RWPE1 (cell line): ENCODE measurements at regions not wholly inside any gene's neighbourhood (a gene's known extent, or its start where the extent isn't known, plus 50 kb on each side); places are given as distances from the start of the nearest gene placed in this dataset.

Source experiments
- CTCF ChIA-PET: fragments of 350-600 bp; sonication (Branson Sonifier 250); formaldehyde crosslinking; extraction: SDS; loops from one replicate; lab custom pipeline; 2021; lab: Yijun Ruan, JAX
- POLR2A ChIA-PET: fragments of 400-600 bp; formaldehyde crosslinking; extraction: SDS; loops from one replicate; lab custom pipeline; 2020; ENCODE audit warnings: antibody characterized with exemption; ENCODE audit not compliant: low non-redundant PET; lab: Yijun Ruan, JAX
- DNase-seq: peaks from one replicate; pipeline ENCODE4 v3.0.0; 2012; ENCODE audit warnings: low spot score
- H3K27ac ChIP-seq: fragments of 450-650 bp; 2 replicates; pipeline ENCODE4 v1.5.1; 2017
- TF ChIP-seq, protein P1 (sequence below): fragments of 450-650 bp; conservative IDR thresholded peaks from 2 replicates; pipeline ENCODE4 v1.5.1; 2017; ENCODE audit warnings: low read depth, mild to moderate bottlenecking

DNA sequence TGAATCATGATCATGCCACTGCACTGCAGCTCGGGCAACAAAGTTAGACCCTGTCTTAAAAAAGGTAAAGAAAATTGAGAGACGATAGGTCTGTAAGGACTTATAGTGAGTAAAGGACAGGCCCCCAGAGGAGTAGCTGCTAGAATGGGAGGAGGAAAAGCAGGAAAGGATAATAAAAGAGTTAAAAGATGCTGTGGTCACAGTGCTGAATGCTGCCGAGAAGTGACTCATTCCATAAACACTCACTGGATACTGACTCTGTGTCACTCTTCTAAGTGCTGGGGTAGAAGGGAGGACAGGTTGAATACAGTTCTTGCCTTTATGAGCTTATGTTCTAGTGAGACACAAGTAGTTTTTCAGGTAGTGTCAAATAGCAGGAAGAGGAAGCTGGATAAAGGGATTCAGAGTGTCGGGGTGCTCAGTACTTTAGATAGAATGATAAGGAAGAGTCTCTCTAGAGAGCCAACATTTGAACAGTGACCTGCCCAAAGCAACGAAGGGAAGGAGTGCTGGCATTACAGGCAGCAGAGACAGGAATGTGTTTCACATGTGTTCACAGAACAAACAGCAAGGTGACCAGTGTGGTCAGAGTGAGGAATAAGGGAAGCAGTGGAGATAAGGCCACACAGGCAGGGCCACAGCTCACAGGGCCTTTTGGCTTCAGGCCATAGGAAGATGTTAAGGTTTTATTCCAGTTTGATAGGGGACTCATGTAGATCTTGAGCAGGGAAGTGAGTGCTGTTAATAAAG is 1240.5 kb downstream of the UQCRFS1 start:
- no peak overlapping the region for H3K27ac ChIP-seq
- TF ChIP-seq, protein P1, sequence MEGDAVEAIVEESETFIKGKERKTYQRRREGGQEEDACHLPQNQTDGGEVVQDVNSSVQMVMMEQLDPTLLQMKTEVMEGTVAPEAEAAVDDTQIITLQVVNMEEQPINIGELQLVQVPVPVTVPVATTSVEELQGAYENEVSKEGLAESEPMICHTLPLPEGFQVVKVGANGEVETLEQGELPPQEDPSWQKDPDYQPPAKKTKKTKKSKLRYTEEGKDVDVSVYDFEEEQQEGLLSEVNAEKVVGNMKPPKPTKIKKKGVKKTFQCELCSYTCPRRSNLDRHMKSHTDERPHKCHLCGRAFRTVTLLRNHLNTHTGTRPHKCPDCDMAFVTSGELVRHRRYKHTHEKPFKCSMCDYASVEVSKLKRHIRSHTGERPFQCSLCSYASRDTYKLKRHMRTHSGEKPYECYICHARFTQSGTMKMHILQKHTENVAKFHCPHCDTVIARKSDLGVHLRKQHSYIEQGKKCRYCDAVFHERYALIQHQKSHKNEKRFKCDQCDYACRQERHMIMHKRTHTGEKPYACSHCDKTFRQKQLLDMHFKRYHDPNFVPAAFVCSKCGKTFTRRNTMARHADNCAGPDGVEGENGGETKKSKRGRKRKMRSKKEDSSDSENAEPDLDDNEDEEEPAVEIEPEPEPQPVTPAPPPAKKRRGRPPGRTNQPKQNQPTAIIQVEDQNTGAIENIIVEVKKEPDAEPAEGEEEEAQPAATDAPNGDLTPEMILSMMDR = no peak
- ChIA-PET CTCF (no interaction called here), POLR2A (no interaction called here)
- DNase-seq = no peak

GRCh38 chr19:27971869-27972268 is 1241.1 kb downstream of the UQCRFS1 start:
- ChIA-PET POLR2A (no interaction called here), CTCF (interaction anchor here (0.5 kb wide), 1 partner anchor 312 kb away, joined by 3 read pairs; no protein-coding TSS in a partner anchor)
- no peak for DNase-seq
- no peak overlapping the region for H3K27ac ChIP-seq
- TF ChIP-seq, protein P1 = no peak

- peak; percentile 4 for DNase-seq
- POLR2A ChIA-PET = no interaction called here
- TF ChIP-seq, protein P1 = no peak
- CTCF ChIA-PET = interaction anchor here (0.5 to 0.6 kb wide), 2 partner anchors 11 to 430 kb away, joined by 3 read pairs; no protein-coding TSS in a partner anchor
- H3K27ac ChIP-seq = no peak overlapping the region
Observed at GRCh38 chr19:27971071-27971470, 1241.9 kb downstream of the UQCRFS1 start.

DNA sequence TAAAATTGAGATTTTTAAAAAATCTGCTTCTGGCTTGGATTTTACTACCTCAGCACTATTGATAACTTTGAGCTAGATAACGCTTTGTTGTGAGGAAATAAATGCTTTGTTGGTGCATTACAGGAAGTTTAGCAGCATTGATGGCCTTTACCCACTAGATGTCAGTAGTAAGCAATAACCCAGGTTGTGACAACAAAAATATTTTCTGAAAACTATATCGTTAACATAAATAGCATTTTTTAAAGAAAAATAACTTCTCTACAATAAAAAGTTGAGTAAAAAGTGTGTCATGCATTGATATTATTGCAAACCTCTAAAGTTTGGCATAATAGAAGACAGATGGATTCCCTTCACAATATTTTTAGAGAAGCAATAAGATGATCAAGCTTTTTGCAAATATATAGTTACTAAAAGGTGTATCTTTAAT is 1246.5 kb downstream of the UQCRFS1 start:
- TF ChIP-seq, protein P1 = peak; percentile 71
- no peak overlapping the region for H3K27ac ChIP-seq
- POLR2A ChIA-PET = no interaction called here
- CTCF ChIA-PET = interaction anchor here (0.5 to 0.8 kb wide), 4 partner anchors 8 to 338 kb away, joined by 3 to 5 read pairs (median 4); no protein-coding TSS in a partner anchor
- peak; percentile 2 for DNase-seq

DNA sequence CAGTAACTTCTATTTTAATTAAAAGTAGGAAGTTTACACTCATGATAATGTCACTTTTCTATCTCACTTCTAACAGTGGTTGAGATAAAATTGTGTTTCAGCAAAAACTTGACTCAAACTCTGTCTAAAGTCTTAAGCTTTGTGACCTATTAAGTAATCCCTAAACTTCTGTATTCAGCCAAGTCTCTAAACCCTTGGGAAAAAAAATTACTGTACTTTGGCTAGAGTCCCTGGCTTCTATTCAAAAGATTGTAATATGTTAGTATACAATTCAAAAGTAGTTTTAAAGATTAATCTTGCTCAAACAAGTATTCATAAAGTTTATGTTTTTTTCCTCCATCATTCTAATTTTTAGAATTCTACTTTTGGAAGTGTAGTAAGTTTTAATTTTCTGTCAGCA is 1248.8 kb downstream of the UQCRFS1 start:
- DNase-seq = no peak
- ChIA-PET POLR2A (no interaction called here), CTCF (no interaction called here)
- H3K27ac ChIP-seq = no peak overlapping the region
- TF ChIP-seq, protein P1 = no peak

GRCh38 chr19:27962264-27962663 is 1250.7 kb downstream of the UQCRFS1 start:
- CTCF ChIA-PET = no interaction called here
- POLR2A ChIA-PET = no interaction called here

More at GRCh38 chr19:27962264-27962663, 1250.7 kb downstream of the UQCRFS1 start:
- no peak overlapping the region for H3K27ac ChIP-seq
- TF ChIP-seq, protein P1 = no peak
- no peak for DNase-seq
